GM18870 (cell line): ENCODE measurements at regions not wholly inside any gene's neighbourhood (a gene's known extent, or its start where the extent isn't known, plus 50 kb on each side); places are given as distances from the start of the nearest gene placed in this dataset.
"Not testable (repeated sequence)": the region's sequence is repeated elsewhere in the genome, so short reads cannot be mapped to it uniquely, and the experiment has no call there.

ENCODE experiments used
- ATAC-seq: cut with Tn5 transposase; IDR thresholded peaks from one replicate; pipeline ENCODE4 v1.9.1; 2021; ENCODE audit warnings: moderate library complexity; ENCODE audit not compliant: unreplicated experiment

DNA sequence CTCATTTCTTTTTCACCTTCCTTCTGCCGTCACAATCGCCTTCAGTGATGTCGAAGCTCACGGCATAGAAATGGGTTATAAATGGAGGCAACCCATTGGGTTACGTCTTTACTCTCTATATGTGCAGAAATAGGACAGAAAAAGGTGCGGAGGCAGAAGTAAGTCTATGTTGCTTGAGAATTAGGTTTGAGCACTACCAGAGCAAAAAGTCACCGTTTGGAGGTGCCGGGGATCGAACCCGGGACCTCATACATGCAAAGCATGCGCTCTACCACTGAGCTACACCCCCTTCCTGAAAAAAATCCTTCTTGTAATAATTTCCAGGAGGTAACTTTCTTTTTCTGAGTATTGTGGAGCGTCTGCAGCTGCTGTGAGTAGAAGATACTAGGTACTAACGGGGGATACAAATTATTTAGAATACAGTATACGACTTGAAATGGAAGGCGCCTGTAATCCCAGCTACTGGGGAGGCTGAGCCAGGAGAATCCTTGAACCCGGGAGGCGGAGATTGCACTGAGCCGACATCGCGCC lies 134.2 kb downstream of the TRIM27 start:
- ATAC-seq = no peak

- no peak for ATAC-seq
Measured at GRCh38 chr6:28791002-28791383, 132.8 kb downstream of the TRIM27 start.

GRCh38 chr6:28794175-28795002 lies 129.4 kb downstream of the TRIM27 start:
- ATAC-seq = no peak

- ATAC-seq = not testable (repeated sequence)
Measured at GRCh38 chr6:28800647-28801046, 123.1 kb downstream of the TRIM27 start.

DNA sequence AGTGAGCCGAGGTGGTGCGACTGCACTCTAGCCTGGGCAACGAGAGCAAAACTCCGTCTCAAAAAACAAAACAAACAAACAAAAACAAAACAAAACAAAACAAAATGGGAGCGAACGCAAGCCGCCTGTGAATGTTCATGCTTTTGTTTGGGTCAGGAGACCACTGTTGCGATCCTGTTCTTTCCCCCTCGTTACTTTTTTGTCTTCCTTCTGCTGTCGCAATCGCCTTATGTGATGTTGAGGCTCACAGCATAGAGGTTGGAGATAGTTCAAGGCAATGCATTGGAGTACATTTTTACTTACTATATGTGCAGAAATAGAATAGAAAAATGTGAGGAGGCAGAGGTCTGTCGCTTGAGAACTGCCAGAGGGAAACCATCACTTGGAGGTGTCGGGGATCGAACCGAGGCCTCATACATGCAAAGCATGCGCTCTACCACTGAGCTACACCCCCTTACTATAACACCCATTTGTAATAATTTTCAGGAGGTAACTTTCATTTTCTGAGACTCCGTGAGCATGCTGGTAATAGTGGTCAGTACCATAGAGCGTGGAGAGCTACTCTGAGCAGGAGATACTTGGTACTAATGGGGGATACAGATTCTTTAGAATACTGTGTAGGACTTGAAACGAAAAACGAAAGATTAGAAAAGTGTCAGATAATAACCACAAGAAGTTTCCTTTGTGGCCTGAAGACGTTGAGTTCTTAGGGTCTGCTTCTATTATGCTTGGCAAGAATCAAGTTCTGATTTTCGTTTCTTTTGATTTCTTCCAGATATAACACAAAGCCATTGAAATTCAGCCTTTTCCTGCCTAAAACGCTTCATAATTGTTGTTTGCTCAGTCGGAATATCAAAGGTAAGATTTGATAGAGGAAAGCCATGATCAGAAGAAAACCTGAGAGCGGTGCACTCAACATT lies 121.1 kb downstream of the TRIM27 start:
- ATAC-seq = no peak

DNA sequence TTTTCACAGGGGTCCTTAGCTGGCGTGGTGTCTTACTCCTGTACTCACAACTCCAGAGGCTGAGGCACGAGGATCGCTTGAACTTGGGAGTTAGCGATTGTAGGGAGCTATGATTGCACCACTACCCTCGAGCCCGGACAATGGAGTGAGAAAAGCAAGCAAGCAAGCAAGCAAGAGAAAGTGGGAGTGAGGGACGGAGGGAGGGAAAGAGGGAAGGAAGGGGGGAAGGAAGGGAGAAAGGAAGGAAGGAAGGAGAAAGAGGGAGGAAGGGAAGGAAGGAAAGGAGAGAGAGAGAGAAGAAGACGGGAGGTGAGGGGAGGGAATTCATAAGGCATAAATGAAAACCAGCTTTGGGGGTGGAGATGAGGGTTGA lies 120.5 kb downstream of the TRIM27 start:
- no peak for ATAC-seq

- no peak for ATAC-seq
Measured at GRCh38 chr6:28807682-28808280, 116.0 kb downstream of the TRIM27 start.

DNA sequence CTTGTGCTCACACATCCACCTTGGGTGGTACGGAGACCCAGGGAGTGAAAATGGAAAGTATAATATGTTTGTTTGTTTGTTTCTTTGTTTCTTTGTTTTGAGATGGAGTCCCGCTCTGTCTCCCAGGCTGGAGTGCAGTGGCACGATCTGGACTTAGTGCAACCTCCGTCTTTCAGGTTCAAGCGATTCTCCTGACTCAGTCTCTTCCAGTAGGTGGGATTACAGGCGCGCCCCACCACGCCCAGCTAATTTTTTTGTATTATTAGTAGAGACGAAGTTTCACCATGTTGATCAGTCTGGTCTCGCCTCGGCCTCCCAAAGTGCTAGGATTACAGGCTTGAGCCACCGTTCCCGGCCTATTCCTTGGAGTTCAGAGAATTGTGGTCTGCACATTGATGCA lies 115.4 kb downstream of the TRIM27 start:
- no peak for ATAC-seq

DNA sequence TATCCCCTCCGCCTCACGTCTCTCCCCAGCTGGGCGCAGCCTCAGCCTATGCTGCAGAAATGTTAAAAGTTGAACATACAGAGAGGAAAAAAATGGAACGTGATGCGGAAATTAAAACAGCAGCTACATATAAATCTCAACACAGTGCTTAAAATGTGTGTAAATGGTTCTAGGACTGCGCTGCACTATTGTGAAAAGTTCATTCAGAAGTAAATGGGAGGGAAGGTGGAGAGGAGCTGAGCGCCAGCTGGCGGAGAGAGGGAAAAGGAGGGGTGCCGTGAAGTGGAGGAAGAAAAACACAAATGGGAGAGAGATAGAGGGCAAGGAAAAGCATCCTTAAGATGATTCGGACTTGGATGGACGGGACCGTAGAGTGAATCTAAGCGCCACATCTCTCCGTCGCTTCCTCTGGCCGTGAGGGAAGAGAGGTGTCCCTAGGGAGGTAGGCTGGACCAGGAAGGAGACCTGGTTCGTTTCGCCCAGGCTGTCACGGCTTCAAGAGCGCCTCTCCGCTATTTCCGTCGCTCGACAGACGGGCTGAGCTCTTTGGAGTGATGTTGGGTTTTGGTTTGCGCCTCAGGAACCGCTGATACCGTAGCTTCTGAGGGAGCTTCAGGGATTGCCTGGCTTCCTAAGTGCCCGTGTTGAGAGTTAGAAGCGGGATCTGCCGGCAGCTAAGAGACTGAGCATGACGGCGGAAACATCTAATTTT lies 113.7 kb downstream of the TRIM27 start:
- ATAC-seq = no peak

GRCh38 chr6:28810659-28811053 lies 113.1 kb downstream of the TRIM27 start:
- ATAC-seq = no peak

GRCh38 chr6:28811873-28812272 lies 111.9 kb downstream of the TRIM27 start:
- no peak for ATAC-seq

DNA sequence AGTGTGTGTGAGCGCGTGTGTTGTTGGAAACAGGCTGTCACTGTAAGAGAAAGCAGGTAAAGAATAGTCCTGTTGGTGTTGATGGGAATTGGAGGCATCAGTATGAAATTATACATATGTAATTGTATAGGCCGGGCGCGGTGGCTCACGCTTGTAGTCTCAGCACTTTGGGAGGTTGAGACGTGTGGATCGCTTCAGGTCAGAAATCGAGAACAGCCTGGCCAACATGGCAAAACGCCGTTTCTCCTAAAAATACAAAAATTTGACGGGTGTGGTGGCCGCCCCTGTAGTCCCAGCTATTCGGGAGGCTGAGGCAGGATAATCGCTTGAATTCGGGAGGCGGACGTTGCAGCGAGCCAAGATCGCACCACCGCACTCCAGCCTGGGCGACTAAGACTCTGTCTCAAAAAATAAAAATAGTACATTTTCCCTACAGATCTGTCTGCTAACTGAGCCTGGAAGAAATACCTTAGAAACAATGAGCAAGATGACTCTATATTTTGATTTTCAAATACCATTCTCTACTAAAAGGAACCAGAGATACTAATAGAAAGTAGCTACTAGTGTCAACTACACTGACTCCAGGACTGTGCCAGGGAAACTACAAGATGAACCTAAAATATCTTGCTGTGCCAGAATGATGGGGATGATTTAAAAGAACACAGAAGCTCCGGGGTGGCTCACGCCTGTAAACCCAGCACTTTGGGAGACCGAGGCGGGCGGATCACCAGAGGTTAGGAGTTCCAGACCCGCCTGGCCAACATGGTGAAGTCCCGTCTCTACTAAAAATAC lies 110.8 kb downstream of the TRIM27 start:
- ATAC-seq = no peak

DNA sequence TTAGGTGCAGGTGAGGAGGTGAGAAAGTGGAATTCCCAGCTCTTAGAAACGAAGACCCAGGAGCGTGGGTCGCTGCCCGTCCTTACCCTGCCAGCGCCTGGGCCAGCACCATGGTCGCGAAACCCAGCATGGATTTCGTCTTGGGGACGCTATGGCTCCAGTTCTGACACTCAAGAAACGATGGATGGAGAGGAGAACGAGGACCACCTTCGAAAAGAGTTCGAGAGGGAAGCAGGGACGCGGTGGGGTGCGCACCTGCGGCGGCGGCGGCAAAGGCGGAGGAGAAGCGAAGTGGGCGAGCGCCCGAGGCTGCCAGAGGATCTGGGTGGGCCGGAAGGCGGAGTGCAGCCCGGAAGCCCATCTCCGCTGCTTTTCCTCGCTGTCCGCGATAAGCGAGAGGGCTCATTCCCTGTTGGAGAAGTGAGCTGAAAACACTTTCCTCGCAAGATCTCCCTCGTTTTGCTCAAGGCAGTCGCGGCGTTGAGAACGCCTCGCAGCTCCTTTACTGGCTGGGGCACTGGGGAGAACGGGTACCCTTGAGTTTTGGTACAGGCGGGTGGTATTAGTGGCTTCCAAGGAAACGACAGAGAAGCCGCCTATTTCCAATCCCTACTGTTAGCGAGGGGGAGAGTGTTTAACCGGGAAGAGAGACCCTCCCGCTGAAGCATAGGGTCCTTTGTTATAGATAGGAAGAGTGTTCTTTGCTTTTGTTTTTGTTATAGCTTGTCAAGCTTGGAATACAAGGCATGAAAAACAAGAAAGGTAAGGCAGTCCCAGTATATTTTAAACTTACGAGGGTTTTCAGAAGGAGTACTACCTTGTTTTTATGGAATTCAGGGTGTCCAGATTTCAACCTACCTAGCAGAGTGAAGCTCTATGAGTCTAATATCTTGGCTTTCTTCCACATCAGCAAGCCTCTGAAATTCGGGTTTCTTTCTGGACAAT lies 109.5 kb downstream of the TRIM27 start:
- ATAC-seq = no peak

DNA sequence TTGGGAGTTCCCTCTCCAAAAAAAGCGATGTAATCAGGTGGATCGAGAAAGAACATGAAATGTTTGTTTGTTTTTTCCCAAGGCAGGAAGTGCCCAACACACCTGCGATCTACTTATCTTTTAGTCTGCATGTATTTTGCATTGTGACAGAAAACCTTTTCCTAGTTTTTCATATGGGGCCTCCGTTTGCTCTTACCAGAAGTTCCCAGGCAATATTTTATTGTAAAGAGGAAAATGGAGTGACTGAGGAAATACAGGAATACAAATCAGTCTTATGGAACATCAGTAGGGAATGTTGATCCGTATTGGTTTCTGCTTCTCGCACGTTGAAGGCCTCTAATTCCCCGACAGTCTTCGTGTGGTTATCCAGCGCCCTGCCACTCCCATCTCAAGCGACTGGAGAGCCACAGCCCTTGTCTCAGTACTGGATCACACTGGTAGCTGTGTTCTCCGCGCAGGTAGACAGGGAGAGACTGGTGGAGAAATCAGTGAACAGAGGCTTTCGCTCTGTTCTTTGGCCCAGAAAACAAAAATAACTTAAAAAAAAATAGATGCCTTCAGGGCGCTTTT lies 107.4 kb downstream of the TRIM27 start:
- ATAC-seq = no peak

DNA sequence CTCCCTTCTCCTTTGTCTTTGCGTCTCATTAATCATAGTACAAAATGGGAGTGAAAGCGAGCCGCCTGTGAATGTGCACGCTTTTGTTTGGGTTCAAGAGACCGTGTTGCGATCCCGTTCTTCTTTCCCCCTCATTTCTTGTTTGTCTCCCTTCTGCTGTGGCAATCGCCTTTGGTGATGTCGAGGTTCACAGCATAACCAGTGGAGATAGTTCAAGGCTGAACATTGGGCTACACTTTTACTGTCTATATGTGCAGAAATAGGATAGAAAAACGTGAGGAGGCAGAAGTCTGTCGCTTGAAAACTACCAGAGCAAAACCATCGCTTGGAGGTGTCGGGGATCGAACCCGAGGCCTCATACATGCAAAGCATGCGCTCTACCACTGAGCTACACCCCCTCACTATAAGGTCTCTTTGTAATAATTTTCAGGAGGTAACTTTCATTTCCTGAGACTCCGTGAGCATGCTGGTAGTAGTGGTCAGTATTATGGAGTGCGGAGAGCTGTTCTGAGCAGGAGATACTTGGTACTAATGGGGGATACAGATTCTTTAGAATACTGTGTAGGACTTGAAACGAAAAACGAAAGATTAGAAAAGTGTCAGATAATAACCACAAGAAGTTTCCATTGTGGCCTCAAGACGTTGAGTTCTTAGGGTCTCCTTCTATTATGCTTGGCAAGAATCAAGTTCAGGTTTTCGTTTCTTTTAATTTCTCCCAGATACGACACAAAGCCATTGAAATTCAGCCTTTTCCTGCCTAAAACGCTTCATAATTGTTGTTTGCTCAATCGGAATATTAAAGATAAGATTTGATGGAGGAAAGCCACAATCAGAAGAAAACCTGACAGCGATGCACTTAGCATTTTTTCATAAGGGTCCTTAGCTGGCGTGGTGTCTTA lies 106.6 kb downstream of the TRIM27 start:
- ATAC-seq = no peak

DNA sequence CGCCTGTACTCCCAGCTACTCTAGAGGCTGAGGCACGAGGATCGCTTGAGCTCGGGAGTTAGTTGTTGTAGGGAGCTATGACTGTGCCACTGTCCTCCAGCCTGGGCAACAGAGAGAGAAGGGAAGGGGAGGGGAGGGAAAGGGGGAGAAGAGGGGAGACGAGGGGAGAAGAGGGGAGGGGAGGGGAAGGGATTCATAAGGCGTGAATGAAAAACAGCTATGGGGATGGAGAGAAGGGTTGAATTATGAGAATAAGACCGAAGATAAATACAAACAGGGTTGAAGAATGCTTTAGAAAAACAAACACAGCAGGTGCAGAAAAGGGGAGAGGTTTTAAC lies 106.0 kb downstream of the TRIM27 start:
- no peak for ATAC-seq
